ENCODE measurements at regions not wholly inside any gene's neighbourhood (a gene's known extent, or its start where the extent isn't known, plus 50 kb on each side); places are given as distances from the start of the nearest gene placed in this dataset.

GRCh38 chr13:39232999-39233398 is 194.7 kb downstream of the NHLRC3 start:
- TF ChIP-seq SIN3A (IDR thresholded peaks at IDR 0.05; ENCODE audit: borderline replicate concordance, insufficient read depth, low read length) (no peak), FOXP2 (optimal IDR thresholded peaks at IDR 0.05; ENCODE audit: borderline replicate concordance, extremely low read depth, extremely low read length, insufficient read depth) (no peak), REST (IDR thresholded peaks at IDR 0.05; ENCODE audit: insufficient read depth in 1 of 2, low read depth in 2 of 2, low read length in 2 of 2) (no peak)
